A673 (cell line): ENCODE measurements at regions not wholly inside any gene's neighbourhood (a gene's known extent, or its start where the extent isn't known, plus 50 kb on each side); places are given as distances from the start of the nearest gene placed in this dataset.

Source experiments
- CTCF ChIP-seq: fragments of 300-800, 200-600 bp; sonication (generic); conservative IDR thresholded peaks from 2 replicates; pipeline ENCODE4 v1.5.1; 2017; ENCODE audit warnings: low read depth, mild to moderate bottlenecking, antibody characterized with exemption, low read length, moderate library complexity, mixed read lengths
- EZH2 ChIP-seq: fragments of 200-600 bp; sonication (generic); IDR thresholded peaks from 2 replicates; pipeline ENCODE4 v1.6.1; 2017; ENCODE audit warnings: borderline replicate concordance, low read depth, mild to moderate bottlenecking, mixed read lengths, antibody characterized with exemption, low read length; ENCODE audit not compliant: poor library complexity, severe bottlenecking

GRCh38 chr13:106425661-106426060 lies 109.8 kb downstream of the EFNB2 start:
- no peak for TF ChIP-seq CTCF
- no peak for TF ChIP-seq EZH2
